Activated CD8-positive, alpha-beta T cell treated with anti-CD3 and anti-CD28 coated beads for 36 hours (primary cell): ENCODE measurements at regions not wholly inside any gene's neighbourhood (a gene's known extent, or its start where the extent isn't known, plus 50 kb on each side); places are given as distances from the start of the nearest gene placed in this dataset.

Experiments used
- ATAC-seq: fragments of 200-7000 bp; cut with Tn5 transposase; one replicate; pipeline ENCODE4 v1.10.0; 2021; ENCODE audit warnings: mild to moderate bottlenecking, moderate library complexity
- CTCF ChIA-PET: fragments of 350-600 bp; sonication (Branson Sonifier 250); formaldehyde crosslinking; loops from one replicate; lab custom pipeline; 2021; ENCODE audit warnings: antibody characterized with exemption; lab: Charles Lee
- POLR2A ChIA-PET: fragments of 350-600 bp; sonication (Branson Sonifier 250); formaldehyde crosslinking; loops from one replicate; lab custom pipeline; 2021; ENCODE audit warnings: antibody characterized with exemption; lab: Charles Lee
- DNase-seq: peaks from one replicate; pipeline ENCODE4 v3.0.0-alpha.2; 2020
- H3K27ac Mint-ChIP-seq: one replicate; pipeline ENCODE4 v1.8.0; 2021; ENCODE audit warnings: mild to moderate bottlenecking, mixed read lengths
- H3K27me3 Mint-ChIP-seq: one replicate; pipeline ENCODE4 v1.8.0; 2021; ENCODE audit warnings: mixed read lengths
- H3K36me3 Mint-ChIP-seq: one replicate; pipeline ENCODE4 v1.8.0; 2021; ENCODE audit warnings: low read depth, mixed read lengths
- H3K4me1 Mint-ChIP-seq: one replicate; pipeline ENCODE4 v1.8.0; 2021; ENCODE audit warnings: low read depth, mixed read lengths
- H3K4me3 Mint-ChIP-seq: one replicate; pipeline ENCODE4 v1.8.0; 2021; ENCODE audit warnings: mild to moderate bottlenecking, moderate library complexity, mixed read lengths
- H3K9me3 Mint-ChIP-seq: one replicate; pipeline ENCODE4 v1.8.0; 2021; ENCODE audit warnings: mixed read lengths
- CTCF ChIP-seq: fragments of 200-600 bp; IDR thresholded peaks from one replicate; pipeline ENCODE4 v1.8.0; 2022; ENCODE audit warnings: antibody characterized with exemption, mild to moderate bottlenecking
- intact Hi-C: fragments of 100-400 bp; cut with micrococcal nuclease; formaldehyde crosslinking; loops from one replicate; pipeline ENCODE4 v1.10.0; 2022

GRCh38 chr4:160819791-160820190 lies 1344.0 kb downstream of the FSTL5 start:
- Mint-ChIP-seq H3K27me3 (no peaks in the 10 kb centered on the region), H3K4me3 (no peak overlapping the region), H3K4me1 (no peaks in the 10 kb centered on the region), H3K9me3 (peaks cover 4% of the 10 kb centered on the region), H3K27ac (no peak overlapping the region), H3K36me3 (no peaks in the 10 kb centered on the region)
- ATAC-seq: no peak
- intact Hi-C loops: no loop called here
- POLR2A ChIA-PET: no interaction called here
- no peak for DNase-seq
- CTCF ChIA-PET: no interaction called here
- no peak for TF ChIP-seq CTCF

GRCh38 chr4:160824481-160824880 lies 1339.3 kb downstream of the FSTL5 start:
- no peaks in the 10 kb centered on the region for H3K27me3 Mint-ChIP-seq
- no peak overlapping the region for H3K4me3 Mint-ChIP-seq
- CTCF ChIA-PET: no interaction called here
- DNase-seq (no peak), ATAC-seq (no peak)
- peaks cover 10% of the 10 kb centered on the region for H3K9me3 Mint-ChIP-seq
- H3K4me1 Mint-ChIP-seq: no peaks in the 10 kb centered on the region
- intact Hi-C loops: no loop called here
- POLR2A ChIA-PET: no interaction called here
- H3K27ac Mint-ChIP-seq: no peak overlapping the region
- H3K36me3 Mint-ChIP-seq: no peaks in the 10 kb centered on the region
- no peak for TF ChIP-seq CTCF

GRCh38 chr4:160825644-160826338 lies 1338.0 kb downstream of the FSTL5 start:
- DNase-seq: no peak
- Mint-ChIP-seq H3K36me3 (no peaks in the 10 kb centered on the region), H3K27me3 (no peaks in the 10 kb centered on the region), H3K9me3 (peaks cover 8% of the 10 kb centered on the region), H3K4me3 (no peak overlapping the region), H3K27ac (no peak overlapping the region), H3K4me1 (no peaks in the 10 kb centered on the region)
- no peak for ATAC-seq
- POLR2A ChIA-PET: interaction anchor here (0.7 kb wide), 1 partner anchor 16 kb away, joined by 3 read pairs; no protein-coding TSS in a partner anchor
- CTCF ChIA-PET: no interaction called here
- TF ChIP-seq CTCF: no peak
- intact Hi-C loops: no loop called here

- POLR2A ChIA-PET: no interaction called here
- intact Hi-C loops: no loop called here
These were observed 1337.5 kb downstream of the FSTL5 start for GRCh38 chr4:160826339-160826679.

More at GRCh38 chr4:160826339-160826679, 1337.5 kb downstream of the FSTL5 start:
- Mint-ChIP-seq H3K36me3 (no peaks in the 10 kb centered on the region), H3K27ac (no peak overlapping the region), H3K9me3 (peaks cover 9% of the 10 kb centered on the region), H3K27me3 (no peaks in the 10 kb centered on the region), H3K4me1 (no peaks in the 10 kb centered on the region), H3K4me3 (no peak overlapping the region)
- no peak for TF ChIP-seq CTCF
- DNase-seq: no peak
- no peak for ATAC-seq
- CTCF ChIA-PET: no interaction called here
